K562 (cell line): ENCODE measurements at regions not wholly inside any gene's neighbourhood (a gene's known extent, or its start where the extent isn't known, plus 50 kb on each side); places are given as distances from the start of the nearest gene placed in this dataset.

Experiments
- ATAC-seq: fragments of 200-7000 bp; cut with Tn5 transposase; 3 replicates; pipeline ENCODE4 v1.9.1; 2020; ENCODE audit warnings: moderate library complexity
- BruUV-seq: library from RNA; stranded (reverse); fragments of 400-500 nt; replicated peaks from 2 replicates; lab custom pipeline; 2021; lab: Mats Ljungman, UMichigan
- CTCF ChIA-PET: fragments of 300-600 bp; formaldehyde crosslinking; extraction: SDS; loops from one replicate; lab custom pipeline; 2021; ENCODE audit warnings: low intra/inter-chr PET ratio; lab: Yijun Ruan, JAX
- POLR2A ChIA-PET: fragments of 300-600, 350-650 bp; sonication (Branson Sonifier 250); formaldehyde crosslinking; extraction: SDS; loops from one replicate; lab custom pipeline; 2021; ENCODE audit warnings: antibody characterized with exemption, inconsistent platforms; lab: Yijun Ruan, JAX
- DNase-seq, 4 experiments: peaks; one replicate each; pipeline versions ENCODE4 v3.0.0 to v3.0.0-alpha.2; 2011 to 2018; ENCODE audit warnings: low spot score in 3 of 4, mixed read lengths in 3 of 4; ENCODE audit errors: extremely low read depth in 1 of 4
- FAIRE-seq: peaks from 2 replicates; lab custom pipeline; 2011; peaks lifted over from hg19 to GRCh38; lab: Jason Lieb, UNC
- H2AFZ ChIP-seq: 2 replicates; pipeline ENCODE4 v1.6.0; 2011; ENCODE audit warnings: low read depth, low read length, control low read depth, inconsistent platforms
- H3K27ac ChIP-seq: fragments of 200-600 bp; 3 replicates; pipeline ENCODE4 v1.8.0; 2011; ENCODE audit warnings: low read depth, mild to moderate bottlenecking, control low read depth, inconsistent platforms, low read length, moderate library complexity, mixed read lengths; ENCODE audit errors: extremely low read depth
- H3K27me3 ChIP-seq, 2 experiments: fragments of 300-600 bp in 1 of 2; 2 replicates in 1 of 2; 3 replicates in 1 of 2; pipeline versions ENCODE4 v1.6.0 to v1.8.0; 2011; ENCODE audit warnings: inconsistent platforms in 2 of 2, low read length in 2 of 2, mild to moderate bottlenecking in 1 of 2, mixed read lengths in 1 of 2, moderate library complexity in 1 of 2; ENCODE audit not compliant: control insufficient read depth in 2 of 2, insufficient read depth in 2 of 2
- H3K36me3 ChIP-seq: fragments of 300-600 bp; 3 replicates; pipeline ENCODE4 v1.8.0; 2011; ENCODE audit warnings: mild to moderate bottlenecking, low read length, inconsistent platforms; ENCODE audit not compliant: control insufficient read depth, insufficient read depth
- H3K4me1 ChIP-seq, 2 experiments: fragments of 200-600 bp in 1 of 2; replicated peaks in 1 of 2; 2 replicates in 1 of 2; 3 replicates in 1 of 2; pipeline versions ENCODE4 v1.5.1 to v1.8.0; 2011; ENCODE audit warnings: inconsistent platforms in 2 of 2, low read length in 2 of 2, mild to moderate bottlenecking in 1 of 2, mixed read lengths in 1 of 2, moderate library complexity in 1 of 2; ENCODE audit not compliant: control insufficient read depth in 2 of 2, insufficient read depth in 2 of 2
- H3K4me2 ChIP-seq: 2 replicates; pipeline ENCODE4 v1.6.1; 2011; ENCODE audit warnings: low read length, control low read depth, inconsistent platforms, mixed read lengths; ENCODE audit not compliant: insufficient read depth
- H3K4me3 ChIP-seq: fragments of 200-600 bp; sonication (generic), shearing (Covaris generic); 2 replicates; pipeline ENCODE4 v1.5.1; 2016; ENCODE audit warnings: control low read depth, inconsistent platforms
- H3K79me2 ChIP-seq: fragments of 200-600 bp; 3 replicates; pipeline ENCODE4 v1.8.0; 2011; ENCODE audit warnings: low read length, inconsistent platforms; ENCODE audit not compliant: control insufficient read depth, insufficient read depth
- H3K9ac ChIP-seq, 2 experiments: 2 replicates each; pipeline versions ENCODE4 v1.6.0 to v1.6.1; 2011; ENCODE audit warnings: low read depth in 2 of 2, low read length in 2 of 2, control low read depth in 1 of 2, inconsistent platforms in 1 of 2, mild to moderate bottlenecking in 1 of 2, mixed read lengths in 1 of 2; ENCODE audit not compliant: insufficient read depth in 1 of 2
- H3K9me1 ChIP-seq: one replicate; pipeline ENCODE4 v1.6.0; 2011; ENCODE audit warnings: inconsistent platforms, mild to moderate bottlenecking, low read length, moderate library complexity; ENCODE audit not compliant: control insufficient read depth, insufficient read depth
- H3K9me3 ChIP-seq: replicated peaks from 2 replicates; pipeline ENCODE4 v1.5.1; 2011; ENCODE audit warnings: low read depth, low read length, inconsistent platforms; ENCODE audit not compliant: control insufficient read depth, insufficient read depth
- H4K20me1 ChIP-seq: replicated peaks from 2 replicates; pipeline ENCODE4 v1.6.1; 2011; ENCODE audit warnings: low read length, inconsistent platforms, mixed read lengths; ENCODE audit not compliant: control insufficient read depth, insufficient read depth
- CHD4 ChIP-seq: fragments of 200-600 bp; sonication (generic); IDR thresholded peaks from 3 replicates; pipeline ENCODE4 v1.6.1; 2012; ENCODE audit warnings: low read depth, mild to moderate bottlenecking, mixed read lengths, low read length, inconsistent platforms; ENCODE audit not compliant: insufficient read depth, insufficient replicate concordance, poor library complexity, severe bottlenecking
- CREB1 ChIP-seq, 2 experiments: sonication (generic) in 1 of 2; formaldehyde crosslinking in 1 of 2; IDR thresholded peaks; 2 replicates each; pipeline versions ENCODE4 v1.6.1 to v1.8.0; 2012 to 2022; ENCODE audit warnings: inconsistent platforms in 1 of 2, mild to moderate bottlenecking in 1 of 2, missing genetic modification reagents in 1 of 2, moderate library complexity in 1 of 2
- LCOR ChIP-seq: sonication (generic); formaldehyde crosslinking; IDR thresholded peaks from 2 replicates; pipeline ENCODE4 v1.8.0; 2022; ENCODE audit warnings: mild to moderate bottlenecking, missing genetic modification reagents
- ZNF76 ChIP-seq: fragments of 250-450 bp; sonication (Bioruptor Pico); IDR thresholded peaks from 2 replicates; pipeline ENCODE4 v1.4.0; 2020; ENCODE audit warnings: mild to moderate bottlenecking, moderate library complexity, borderline replicate concordance
- whole genome bisulfite sequencing: fragments of 100-300 bp; shearing (Covaris generic); methylation state at CpG from one replicate; pipeline ENCODE4 v1.1.6; 2016; ENCODE audit warnings: low coverage, mixed read lengths; ENCODE audit not compliant: insufficient coverage; ENCODE audit errors: missing lambda C conversion rate; 5-methylcytosine and 5-hydroxymethylcytosine counted together
- in situ Hi-C: fragments of 300-500 bp; cut with MboI; formaldehyde crosslinking; loops from 4 replicates; pipeline ENCODE4 v1.15.0; 2018; ENCODE audit warnings: inconsistent platforms, mixed read lengths
- intact Hi-C: fragments of 100-400 bp; cut with micrococcal nuclease; formaldehyde crosslinking; loops from 2 replicates; pipeline ENCODE4 v1.14.2; 2022
- TF ChIP-seq, protein P1 (sequence below): conservative IDR thresholded peaks from 2 replicates; pipeline ENCODE4 v1.6.1; 2011; ENCODE audit warnings: low read depth, mild to moderate bottlenecking, low read length; ENCODE audit not compliant: control insufficient read depth
- TF ChIP-seq, protein P2 (sequence below): fragments of 450-650 bp; IDR thresholded peaks from 2 replicates; pipeline ENCODE4 v1.6.1; 2016; ENCODE audit warnings: low read depth, mild to moderate bottlenecking, moderate library complexity

- in situ Hi-C loops, result no loop called here
- H3K4me2 ChIP-seq, result no peak overlapping the region
- no peaks in the 10 kb centered on the region for H3K4me1 ChIP-seq
- H4K20me1 ChIP-seq, result no peaks in the 10 kb centered on the region
- H3K36me3 ChIP-seq, result no peaks in the 10 kb centered on the region
- H3K9me3 ChIP-seq, result no peaks in the 10 kb centered on the region
- no peak overlapping the region for H3K4me3 ChIP-seq
- no TSS peak for BruUV-seq
- FAIRE-seq, result no peak
- no peaks in the 10 kb centered on the region for H3K27me3 ChIP-seq
- CTCF ChIA-PET, result no interaction called here
- TF ChIP-seq CREB1 (IDR thresholded peaks at IDR 0.05) (no peak), CREB1 (CRISPR knock-in tag; IDR thresholded peaks at IDR 0.05) (no peak), LCOR (CRISPR knock-in tag) (no peak), ZNF76 (CRISPR knock-in tag) (no peak), CHD4 (no peak)
- TF ChIP-seq, protein P1, sequence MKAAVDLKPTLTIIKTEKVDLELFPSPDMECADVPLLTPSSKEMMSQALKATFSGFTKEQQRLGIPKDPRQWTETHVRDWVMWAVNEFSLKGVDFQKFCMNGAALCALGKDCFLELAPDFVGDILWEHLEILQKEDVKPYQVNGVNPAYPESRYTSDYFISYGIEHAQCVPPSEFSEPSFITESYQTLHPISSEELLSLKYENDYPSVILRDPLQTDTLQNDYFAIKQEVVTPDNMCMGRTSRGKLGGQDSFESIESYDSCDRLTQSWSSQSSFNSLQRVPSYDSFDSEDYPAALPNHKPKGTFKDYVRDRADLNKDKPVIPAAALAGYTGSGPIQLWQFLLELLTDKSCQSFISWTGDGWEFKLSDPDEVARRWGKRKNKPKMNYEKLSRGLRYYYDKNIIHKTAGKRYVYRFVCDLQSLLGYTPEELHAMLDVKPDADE, result no peak
- TF ChIP-seq, protein P2, sequence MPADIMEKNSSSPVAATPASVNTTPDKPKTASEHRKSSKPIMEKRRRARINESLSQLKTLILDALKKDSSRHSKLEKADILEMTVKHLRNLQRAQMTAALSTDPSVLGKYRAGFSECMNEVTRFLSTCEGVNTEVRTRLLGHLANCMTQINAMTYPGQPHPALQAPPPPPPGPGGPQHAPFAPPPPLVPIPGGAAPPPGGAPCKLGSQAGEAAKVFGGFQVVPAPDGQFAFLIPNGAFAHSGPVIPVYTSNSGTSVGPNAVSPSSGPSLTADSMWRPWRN, result no peak
- TF ChIP-seq, all 486 proteins: peak for 0
- Histone ChIP-seq H3K9ac (no peak overlapping the region), H3K27ac (no peak overlapping the region), H3K79me2 (no peaks in the 10 kb centered on the region), H2AFZ (no peak overlapping the region), H3K9me1 (no peaks in the 10 kb centered on the region)
- intact Hi-C loops, result no loop called here
- ATAC-seq (no peak), DNase-seq (no peak)
- 0% methylated on average over 2 of the region's 2 CpGs for WGBS
- POLR2A ChIA-PET, result no interaction called here
Measured at GRCh38 chr4:179597301-179597700, 2155.1 kb upstream of the AGA start.
